DND-41 (cell line): ENCODE measurements at regions not wholly inside any gene's neighbourhood (a gene's known extent, or its start where the extent isn't known, plus 50 kb on each side); places are given as distances from the start of the nearest gene placed in this dataset.

ENCODE experiments used
- CTCF ChIP-seq: IDR thresholded peaks from 2 replicates; pipeline ENCODE4 v1.5.1; 2012; ENCODE audit warnings: borderline replicate concordance, low read length, moderate library complexity, mild to moderate bottlenecking; ENCODE audit not compliant: poor library complexity, severe bottlenecking; ENCODE audit errors: extremely low read depth
- EZH2 ChIP-seq: IDR thresholded peaks from 3 replicates; pipeline ENCODE4 v1.6.1; 2012; ENCODE audit warnings: borderline replicate concordance, low read depth, mild to moderate bottlenecking, moderate library complexity, low read length, inconsistent platforms; ENCODE audit not compliant: severe bottlenecking

- no peak for TF ChIP-seq CTCF
- TF ChIP-seq EZH2: no peak
These were observed 77.5 kb downstream of the PCDH18 start for GRCh38 chr4:137454767-137455166.
